ENCODE measurements at regions not wholly inside any gene's neighbourhood (a gene's known extent, or its start where the extent isn't known, plus 50 kb on each side); places are given as distances from the start of the nearest gene placed in this dataset.

GRCh38 chr1:59132295-59132694 lies 164.6 kb upstream of the FGGY start:
- Mint-ChIP-seq H3K27me3 (peaks cover under 1% of the 10 kb centered on the region), H3K4me3 (no peak overlapping the region), H3K4me1 (ENCODE audit: low read depth) (peaks cover 8% of the 10 kb centered on the region), H3K36me3 (ENCODE audit: low read depth) (no peaks in the 10 kb centered on the region), H3K9me3 (peaks cover 7% of the 10 kb centered on the region), H3K27ac (peak overlapping the region; percentile 55)
- intact Hi-C loops (cut with micrococcal nuclease): no loop called here

- intact Hi-C loops (cut with micrococcal nuclease): no loop called here
- no peak overlapping the region for H3K27ac Mint-ChIP-seq
- H3K9me3 Mint-ChIP-seq: peaks cover 7% of the 10 kb centered on the region
- no peaks in the 10 kb centered on the region for H3K36me3 Mint-ChIP-seq (ENCODE audit: low read depth)
- H3K4me1 Mint-ChIP-seq (ENCODE audit: low read depth): peaks cover 23% of the 10 kb centered on the region
- H3K4me3 Mint-ChIP-seq: no peak overlapping the region
- no peaks in the 10 kb centered on the region for H3K27me3 Mint-ChIP-seq
These were observed 162.9 kb upstream of the FGGY start for GRCh38 chr1:59133997-59134396.

GRCh38 chr1:59135761-59136255 lies 161.1 kb upstream of the FGGY start:
- H3K27me3 Mint-ChIP-seq: no peaks in the 10 kb centered on the region
- intact Hi-C loops (cut with micrococcal nuclease): no loop called here
- H3K36me3 Mint-ChIP-seq (ENCODE audit: low read depth): no peaks in the 10 kb centered on the region
- no peaks in the 10 kb centered on the region for H3K9me3 Mint-ChIP-seq
- no peak overlapping the region for H3K4me3 Mint-ChIP-seq
- H3K27ac Mint-ChIP-seq: no peak overlapping the region
- H3K4me1 Mint-ChIP-seq (ENCODE audit: low read depth): peaks cover 38% of the 10 kb centered on the region

GRCh38 chr1:59136541-59137275 lies 160.2 kb upstream of the FGGY start:
- H3K9me3 Mint-ChIP-seq: no peaks in the 10 kb centered on the region
- H3K27ac Mint-ChIP-seq: no peak overlapping the region
- peaks cover 44% of the 10 kb centered on the region for H3K4me1 Mint-ChIP-seq (ENCODE audit: low read depth)
- no peak overlapping the region for H3K4me3 Mint-ChIP-seq
- intact Hi-C loops (cut with micrococcal nuclease): no loop called here
- H3K27me3 Mint-ChIP-seq: no peaks in the 10 kb centered on the region
- H3K36me3 Mint-ChIP-seq (ENCODE audit: low read depth): no peaks in the 10 kb centered on the region

GRCh38 chr1:59137276-59137615 lies 159.6 kb upstream of the FGGY start:
- H3K4me3 Mint-ChIP-seq: no peak overlapping the region
- peaks cover 46% of the 10 kb centered on the region for H3K4me1 Mint-ChIP-seq (ENCODE audit: low read depth)
- intact Hi-C loops (cut with micrococcal nuclease): no loop called here
- H3K9me3 Mint-ChIP-seq: no peaks in the 10 kb centered on the region
- H3K27me3 Mint-ChIP-seq: no peaks in the 10 kb centered on the region
- H3K27ac Mint-ChIP-seq: no peak overlapping the region
- no peaks in the 10 kb centered on the region for H3K36me3 Mint-ChIP-seq (ENCODE audit: low read depth)

- no peaks in the 10 kb centered on the region for H3K9me3 Mint-ChIP-seq
- intact Hi-C loops (cut with micrococcal nuclease): no loop called here
- H3K4me3 Mint-ChIP-seq: no peak overlapping the region
- no peaks in the 10 kb centered on the region for H3K27me3 Mint-ChIP-seq
- peaks cover 53% of the 10 kb centered on the region for H3K4me1 Mint-ChIP-seq (ENCODE audit: low read depth)
- peak overlapping the region; percentile 75 for H3K27ac Mint-ChIP-seq
- no peaks in the 10 kb centered on the region for H3K36me3 Mint-ChIP-seq (ENCODE audit: low read depth)
These were observed 158.9 kb upstream of the FGGY start for GRCh38 chr1:59137968-59138367.

- no peaks in the 10 kb centered on the region for H3K27me3 Mint-ChIP-seq
- H3K9me3 Mint-ChIP-seq: no peaks in the 10 kb centered on the region
- H3K27ac Mint-ChIP-seq: peak overlapping the region; percentile 75
- no peak overlapping the region for H3K4me3 Mint-ChIP-seq
- intact Hi-C loops (cut with micrococcal nuclease): no loop called here
- H3K4me1 Mint-ChIP-seq (ENCODE audit: low read depth): peaks cover 58% of the 10 kb centered on the region
- no peaks in the 10 kb centered on the region for H3K36me3 Mint-ChIP-seq (ENCODE audit: low read depth)
These were observed 158.5 kb upstream of the FGGY start for GRCh38 chr1:59138402-59138801.

GRCh38 chr1:59139396-59139795 lies 157.5 kb upstream of the FGGY start:
- peak overlapping the region; percentile 75 for H3K27ac Mint-ChIP-seq
- no peaks in the 10 kb centered on the region for H3K9me3 Mint-ChIP-seq
- intact Hi-C loops (cut with micrococcal nuclease): no loop called here
- H3K4me1 Mint-ChIP-seq (ENCODE audit: low read depth): peaks cover 63% of the 10 kb centered on the region
- no peaks in the 10 kb centered on the region for H3K36me3 Mint-ChIP-seq (ENCODE audit: low read depth)
- H3K4me3 Mint-ChIP-seq: no peak overlapping the region
- H3K27me3 Mint-ChIP-seq: no peaks in the 10 kb centered on the region

GRCh38 chr1:59141267-59141863 lies 155.5 kb upstream of the FGGY start:
- intact Hi-C loops (cut with micrococcal nuclease): loop anchor here (10.0 kb wide), 2 partner anchors 153 to 563 kb away; partner anchors contain the start of gene FGGY
- peaks cover 66% of the 10 kb centered on the region for H3K4me1 Mint-ChIP-seq (ENCODE audit: low read depth)
- H3K4me3 Mint-ChIP-seq: no peak overlapping the region
- peak overlapping the region; percentile 75 for H3K27ac Mint-ChIP-seq
- H3K27me3 Mint-ChIP-seq: peaks cover 3% of the 10 kb centered on the region
- H3K9me3 Mint-ChIP-seq: no peaks in the 10 kb centered on the region
- no peaks in the 10 kb centered on the region for H3K36me3 Mint-ChIP-seq (ENCODE audit: low read depth)

- intact Hi-C loops (cut with micrococcal nuclease): loop anchor here (10.0 kb wide), 2 partner anchors 152 to 562 kb away; partner anchors contain the start of gene FGGY
- Mint-ChIP-seq H3K4me1 (ENCODE audit: low read depth) (peaks cover 61% of the 10 kb centered on the region), H3K27ac (peak overlapping the region; percentile 80), H3K9me3 (no peaks in the 10 kb centered on the region), H3K27me3 (peaks cover 12% of the 10 kb centered on the region), H3K36me3 (ENCODE audit: low read depth) (no peaks in the 10 kb centered on the region), H3K4me3 (no peak overlapping the region)
These were observed 154.4 kb upstream of the FGGY start for GRCh38 chr1:59142311-59143132.

GRCh38 chr1:59143133-59143487 lies 153.8 kb upstream of the FGGY start:
- intact Hi-C loops (cut with micrococcal nuclease): loop anchor here (10.0 kb wide), 2 partner anchors 152 to 562 kb away; partner anchors contain the start of gene FGGY
- Mint-ChIP-seq H3K27ac (peak overlapping the region; percentile 80), H3K9me3 (no peaks in the 10 kb centered on the region), H3K36me3 (ENCODE audit: low read depth) (no peaks in the 10 kb centered on the region), H3K4me1 (ENCODE audit: low read depth) (peaks cover 55% of the 10 kb centered on the region), H3K27me3 (peaks cover 17% of the 10 kb centered on the region), H3K4me3 (no peak overlapping the region)

GRCh38 chr1:59143811-59144210 lies 153.1 kb upstream of the FGGY start:
- peaks cover 48% of the 10 kb centered on the region for H3K4me1 Mint-ChIP-seq (ENCODE audit: low read depth)

GRCh38 chr1:59144959-59145358 lies 151.9 kb upstream of the FGGY start:
- H3K4me1 Mint-ChIP-seq (ENCODE audit: low read depth): peaks cover 39% of the 10 kb centered on the region
- intact Hi-C loops (cut with micrococcal nuclease): loop anchor here (10.0 kb wide), 2 partner anchors 150 to 560 kb away; partner anchors contain the start of gene FGGY

More at GRCh38 chr1:59143811-59144210, 153.1 kb upstream of the FGGY start:
- Mint-ChIP-seq H3K4me3 (no peak overlapping the region), H3K36me3 (ENCODE audit: low read depth) (no peaks in the 10 kb centered on the region), H3K9me3 (no peaks in the 10 kb centered on the region), H3K27ac (peak overlapping the region; percentile 80), H3K27me3 (peaks cover 17% of the 10 kb centered on the region)
- intact Hi-C loops (cut with micrococcal nuclease): loop anchor here (10.0 kb wide), 2 partner anchors 151 to 561 kb away; partner anchors contain the start of gene FGGY

GRCh38 chr1:59146056-59146455 lies 150.8 kb upstream of the FGGY start:
- Mint-ChIP-seq H3K4me1 (ENCODE audit: low read depth) (peaks cover 42% of the 10 kb centered on the region), H3K27me3 (peaks cover 17% of the 10 kb centered on the region), H3K4me3 (peak overlapping the region; percentile 87), H3K9me3 (no peaks in the 10 kb centered on the region), H3K27ac (peak overlapping the region; percentile 72), H3K36me3 (ENCODE audit: low read depth) (no peaks in the 10 kb centered on the region)
- intact Hi-C loops (cut with micrococcal nuclease): loop anchor here (10.0 kb wide), 2 partner anchors 149 to 559 kb away; partner anchors contain the start of gene FGGY

More at GRCh38 chr1:59144959-59145358, 151.9 kb upstream of the FGGY start:
- H3K36me3 Mint-ChIP-seq (ENCODE audit: low read depth): no peaks in the 10 kb centered on the region
- H3K4me3 Mint-ChIP-seq: no peak overlapping the region
- H3K9me3 Mint-ChIP-seq: no peaks in the 10 kb centered on the region
- peak overlapping the region; percentile 21 for H3K27ac Mint-ChIP-seq
- H3K27me3 Mint-ChIP-seq: peaks cover 17% of the 10 kb centered on the region

Data from dendritic cell treated with granulocyte-macrophage colony-stimulating factor and Interleukin-4, amounts not matched to agents 40 ng/mL and 50 ng/mL, for 4 days (primary cell).